KG1 (cell line): ENCODE measurements at regions not wholly inside any gene's neighbourhood (a gene's known extent, or its start where the extent isn't known, plus 50 kb on each side); places are given as distances from the start of the nearest gene placed in this dataset.
"Not testable (repeated sequence)": the region's sequence is repeated elsewhere in the genome, so short reads cannot be mapped to it uniquely, and the experiment has no call there.

Experiments used
- DNase-seq: peaks from one replicate; lab custom pipeline; 2025; lab: John Stamatoyannopoulos, UW

- DNase-seq = no peak
Measured at GRCh38 chr4:60897415-60897814, 302.7 kb upstream of the ADGRL3 start.

GRCh38 chr4:60905162-60905561 lies 295.0 kb upstream of the ADGRL3 start:
- DNase-seq = no peak

- DNase-seq = no peak
Measured at GRCh38 chr4:60911127-60911526, 289.0 kb upstream of the ADGRL3 start.

GRCh38 chr4:60913002-60913401 lies 287.1 kb upstream of the ADGRL3 start:
- DNase-seq = no peak

GRCh38 chr4:60913671-60914070 lies 286.5 kb upstream of the ADGRL3 start:
- DNase-seq = no peak

GRCh38 chr4:60921735-60922134 lies 278.4 kb upstream of the ADGRL3 start:
- DNase-seq = not testable (repeated sequence)

- DNase-seq = no peak
Measured at GRCh38 chr4:60923075-60923474, 277.1 kb upstream of the ADGRL3 start.

GRCh38 chr4:60926624-60927023 lies 273.5 kb upstream of the ADGRL3 start:
- DNase-seq = no peak

- DNase-seq = no peak
Measured at GRCh38 chr4:60930866-60931265, 269.3 kb upstream of the ADGRL3 start.

GRCh38 chr4:60934566-60935295 lies 265.4 kb upstream of the ADGRL3 start:
- DNase-seq = no peak

GRCh38 chr4:60938181-60938580 lies 261.9 kb upstream of the ADGRL3 start:
- DNase-seq = no peak

- DNase-seq = no peak
Measured at GRCh38 chr4:60938621-60939020, 261.5 kb upstream of the ADGRL3 start.

- DNase-seq = no peak
Measured at GRCh38 chr4:60944060-60944459, 256.1 kb upstream of the ADGRL3 start.

- no peak for DNase-seq
Measured at GRCh38 chr4:60945641-60946040, 254.5 kb upstream of the ADGRL3 start.

GRCh38 chr4:60948008-60948407 lies 252.1 kb upstream of the ADGRL3 start:
- no peak for DNase-seq

GRCh38 chr4:60952921-60953320 lies 247.2 kb upstream of the ADGRL3 start:
- DNase-seq = no peak

GRCh38 chr4:60953826-60954225 lies 246.3 kb upstream of the ADGRL3 start:
- no peak for DNase-seq

GRCh38 chr4:60962286-60962685 lies 237.8 kb upstream of the ADGRL3 start:
- no peak for DNase-seq

- no peak for DNase-seq
Measured at GRCh38 chr4:60981534-60981933, 218.6 kb upstream of the ADGRL3 start.

GRCh38 chr4:60989141-60989540 lies 211.0 kb upstream of the ADGRL3 start:
- no peak for DNase-seq

- DNase-seq = no peak
Measured at GRCh38 chr4:60992037-60992436, 208.1 kb upstream of the ADGRL3 start.

- no peak for DNase-seq
Measured at GRCh38 chr4:61003301-61003700, 196.8 kb upstream of the ADGRL3 start.

GRCh38 chr4:61004651-61005170 lies 195.4 kb upstream of the ADGRL3 start:
- DNase-seq = no peak

- no peak for DNase-seq
Measured at GRCh38 chr4:61011051-61011450, 189.1 kb upstream of the ADGRL3 start.
